NK-92 treated with Interleukin-12 subunit alpha and Interleukin-12 subunit beta, amount 100 ng/mL, for 24 hours (cell line): ENCODE measurements at regions not wholly inside any gene's neighbourhood (a gene's known extent, or its start where the extent isn't known, plus 50 kb on each side); places are given as distances from the start of the nearest gene placed in this dataset.
"Not testable (repeated sequence)": the region's sequence is repeated elsewhere in the genome, so short reads cannot be mapped to it uniquely, and the experiment has no call there.

Experiments used
- DNase-seq: peaks from one replicate; lab custom pipeline; 2025; lab: John Stamatoyannopoulos, UW

DNA sequence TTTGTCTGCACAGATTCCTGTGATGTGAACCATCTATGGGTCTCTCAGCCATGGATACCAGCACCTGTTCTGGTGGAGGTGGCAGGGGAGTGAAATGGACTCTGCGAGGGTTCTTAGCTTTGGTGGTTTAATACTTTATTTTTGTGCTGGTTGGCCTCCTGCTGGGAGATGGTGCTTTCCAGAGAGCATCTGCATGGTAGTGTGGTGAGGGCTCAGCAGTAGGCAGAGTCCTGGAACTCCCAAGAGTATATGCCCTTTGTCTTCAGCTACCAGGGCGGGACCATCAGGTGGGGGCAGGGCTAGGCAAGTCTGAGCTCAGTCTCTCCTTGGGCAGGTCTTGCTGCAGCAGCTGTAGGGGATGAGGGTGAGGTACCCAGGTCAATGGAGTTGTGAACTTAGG is 97.5 kb upstream of the TRIM2 start:
- DNase-seq: not testable (repeated sequence)

DNA sequence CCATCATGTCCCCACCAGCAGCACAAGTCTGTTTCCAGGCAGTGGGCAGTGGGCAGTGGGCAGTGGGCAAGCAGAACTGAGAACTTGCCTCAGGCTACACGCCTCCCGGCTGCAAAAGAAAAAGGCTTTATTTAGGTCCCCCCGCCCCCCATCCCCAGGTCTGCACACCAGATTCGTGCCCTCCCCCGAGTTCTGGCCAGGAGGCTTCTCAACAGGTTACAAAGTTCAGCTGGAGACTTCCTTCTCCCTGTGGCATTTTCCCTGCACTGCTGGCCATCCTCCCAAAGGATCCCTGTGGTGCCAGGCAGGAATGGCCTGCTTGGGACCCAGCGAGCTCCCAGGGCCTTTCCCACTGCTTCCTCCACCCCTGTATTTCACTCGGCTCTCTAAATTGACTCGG is 97.0 kb upstream of the TRIM2 start:
- DNase-seq: no peak

DNA sequence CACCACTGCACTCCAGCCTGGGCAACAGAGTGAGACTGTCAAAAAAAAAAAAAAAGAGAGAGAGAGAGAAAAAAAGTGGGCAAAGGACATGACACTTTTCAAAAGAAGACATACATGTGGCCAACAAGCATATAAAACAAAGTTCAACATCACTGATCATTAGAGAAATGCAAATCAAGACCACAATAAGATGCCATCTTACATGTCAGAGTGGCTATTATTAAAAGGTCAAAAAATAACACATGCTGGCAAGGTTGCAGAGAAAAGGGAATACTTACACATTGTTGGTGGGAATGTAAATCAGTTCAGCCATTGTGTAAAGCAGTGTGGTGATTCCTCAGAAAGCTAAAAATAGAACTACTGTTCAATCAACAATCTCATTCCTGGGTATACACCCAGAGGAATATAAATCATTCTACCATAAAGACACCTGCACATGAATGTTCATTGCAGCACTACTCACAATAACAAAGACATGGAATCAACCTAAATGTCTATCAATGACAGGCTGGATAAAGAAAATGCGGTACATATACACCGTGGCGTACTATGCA is 94.9 kb upstream of the TRIM2 start:
- no peak for DNase-seq

DNA sequence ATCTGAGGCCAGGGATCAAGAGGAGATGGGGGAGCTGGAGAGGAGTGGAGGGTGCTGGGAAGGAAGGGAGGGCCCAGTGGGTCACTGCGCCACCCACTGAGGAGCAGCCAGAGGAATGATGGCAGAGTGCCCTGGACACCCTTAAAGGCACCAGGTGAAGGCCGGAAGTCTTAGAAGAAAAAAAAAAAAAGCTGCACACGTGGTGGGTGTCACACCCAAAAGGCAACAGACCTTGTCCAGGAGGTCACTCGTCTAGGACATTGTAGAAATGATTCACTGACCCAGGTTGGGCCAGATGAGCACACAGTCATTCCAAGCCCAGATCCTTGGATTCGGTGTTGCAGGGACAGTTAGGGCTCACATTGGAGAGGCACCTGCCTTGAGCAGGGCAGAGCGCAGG is 93.5 kb upstream of the TRIM2 start:
- no peak for DNase-seq

DNA sequence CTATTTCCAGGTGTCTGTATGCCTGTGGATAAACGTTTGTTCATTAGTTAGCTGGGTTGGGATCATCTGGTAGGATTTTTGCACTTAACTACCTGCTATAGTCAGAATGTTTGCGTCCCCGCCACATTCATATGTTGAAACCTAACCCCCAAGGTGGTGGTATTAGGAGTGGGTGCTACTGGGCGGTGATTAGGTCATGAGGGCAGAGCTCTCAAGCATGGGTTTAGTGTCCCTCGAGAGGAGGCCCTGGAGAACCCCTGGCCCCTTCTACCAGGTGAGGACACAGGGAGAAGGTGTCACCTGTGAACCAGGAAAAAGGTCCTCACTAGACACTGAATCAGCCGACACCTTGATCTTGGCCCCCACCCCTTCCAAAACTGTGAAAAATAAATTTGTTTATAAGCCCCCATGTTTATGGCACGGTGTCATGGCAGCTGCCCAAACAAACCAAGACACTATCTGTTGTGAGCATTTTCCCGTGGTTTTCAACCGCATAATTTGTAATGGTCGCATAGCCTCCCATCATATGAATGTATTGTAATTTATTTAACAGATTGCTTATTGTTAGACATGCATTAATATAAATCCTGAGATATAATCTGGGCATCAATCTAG is 92.7 kb upstream of the TRIM2 start:
- no peak for DNase-seq

DNA sequence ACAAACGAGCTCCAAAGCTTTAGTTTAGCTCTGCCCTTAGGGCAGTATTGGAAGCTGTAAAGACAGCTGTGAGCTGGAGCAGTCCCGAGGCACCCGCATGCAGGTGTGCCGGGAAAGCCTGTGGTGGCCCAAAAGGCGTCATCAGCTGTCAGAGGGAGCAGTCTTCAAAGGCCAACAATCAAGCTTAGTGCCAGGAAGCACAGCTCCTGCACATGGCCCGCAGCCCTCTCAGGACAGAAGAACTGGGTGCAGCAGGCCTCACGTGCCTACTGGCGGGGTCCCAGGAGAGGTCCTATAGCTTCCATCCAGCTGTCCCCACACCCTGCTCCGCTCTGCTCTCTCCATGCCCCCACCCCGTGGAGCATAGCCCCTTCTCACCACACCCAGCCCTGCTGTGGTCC is 92.2 kb upstream of the TRIM2 start:
- peak; percentile 5 for DNase-seq

DNA sequence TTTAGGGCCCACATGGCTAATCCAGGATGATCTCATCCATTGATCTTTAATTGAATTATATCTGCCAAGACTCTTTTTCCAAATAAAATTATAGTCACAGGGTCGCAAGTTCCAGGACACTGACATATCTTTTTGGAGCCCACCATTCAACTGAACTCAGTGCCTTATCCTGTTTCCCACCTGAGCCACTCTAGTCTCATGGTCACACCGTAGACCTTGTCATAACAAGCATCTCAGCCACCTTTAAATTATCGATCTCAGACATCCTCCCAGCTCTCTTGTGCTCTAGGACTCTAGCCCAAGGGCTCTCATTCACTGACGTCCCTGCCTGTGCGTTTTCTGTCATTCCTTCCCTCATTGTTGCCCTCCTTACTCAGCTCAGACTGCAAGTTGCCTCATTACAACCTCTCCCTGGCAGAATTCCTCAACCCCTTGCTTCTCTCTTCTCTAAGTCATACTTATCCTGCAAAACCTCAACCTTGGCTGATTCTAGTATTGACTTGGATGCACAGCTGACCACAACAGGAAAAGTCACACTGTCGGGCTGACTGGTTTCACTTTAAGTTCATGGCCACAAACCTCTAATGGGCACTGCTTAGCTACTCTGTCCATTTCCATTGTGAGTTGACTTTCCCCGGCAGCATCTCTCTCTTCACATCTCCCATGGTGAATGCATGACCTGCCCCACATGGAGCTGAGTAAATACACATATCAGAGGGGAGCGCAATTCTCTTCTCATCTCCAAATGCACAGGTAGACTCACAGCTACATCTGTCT is 91.0 kb upstream of the TRIM2 start:
- DNase-seq: no peak

DNA sequence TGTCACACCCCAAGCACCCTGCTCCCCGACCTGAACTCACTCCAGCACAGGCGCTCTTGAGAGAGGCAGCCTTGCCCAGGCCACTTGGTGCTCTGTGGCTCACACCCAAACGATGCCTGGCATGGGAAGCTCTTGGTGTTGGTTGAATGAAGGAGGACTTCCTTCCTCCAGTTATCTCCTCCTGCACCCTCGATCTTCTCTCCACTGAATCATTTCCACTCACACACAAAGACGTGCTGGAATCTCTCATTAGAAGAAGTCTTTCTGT is 90.5 kb upstream of the TRIM2 start:
- no peak for DNase-seq

DNA sequence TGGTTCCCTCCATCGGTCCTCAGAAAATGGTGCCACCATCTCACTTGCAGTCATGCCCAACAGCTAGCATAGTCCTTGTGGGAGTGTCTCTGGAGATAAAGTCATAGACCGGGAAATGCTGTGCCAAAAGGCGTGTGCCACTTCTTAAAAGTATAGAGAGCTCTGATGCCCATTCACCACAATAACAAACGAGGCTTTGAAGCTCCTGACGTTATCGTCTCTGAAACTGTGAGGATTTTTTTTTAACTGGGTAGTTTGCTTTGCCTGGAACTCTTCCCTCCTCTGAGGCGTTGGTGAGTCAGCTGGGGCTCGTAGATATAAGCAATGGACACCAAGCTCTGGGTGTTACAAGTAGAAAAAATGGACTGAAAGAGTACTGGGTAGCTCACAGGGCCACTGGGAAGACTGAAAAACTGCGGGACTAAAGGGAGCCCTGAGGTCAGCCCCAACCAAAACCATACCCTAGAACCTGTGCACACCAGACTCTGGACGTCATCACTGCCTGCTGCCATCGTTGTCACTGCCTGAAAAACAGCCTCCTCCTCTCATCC is 89.4 kb upstream of the TRIM2 start:
- no peak for DNase-seq

DNA sequence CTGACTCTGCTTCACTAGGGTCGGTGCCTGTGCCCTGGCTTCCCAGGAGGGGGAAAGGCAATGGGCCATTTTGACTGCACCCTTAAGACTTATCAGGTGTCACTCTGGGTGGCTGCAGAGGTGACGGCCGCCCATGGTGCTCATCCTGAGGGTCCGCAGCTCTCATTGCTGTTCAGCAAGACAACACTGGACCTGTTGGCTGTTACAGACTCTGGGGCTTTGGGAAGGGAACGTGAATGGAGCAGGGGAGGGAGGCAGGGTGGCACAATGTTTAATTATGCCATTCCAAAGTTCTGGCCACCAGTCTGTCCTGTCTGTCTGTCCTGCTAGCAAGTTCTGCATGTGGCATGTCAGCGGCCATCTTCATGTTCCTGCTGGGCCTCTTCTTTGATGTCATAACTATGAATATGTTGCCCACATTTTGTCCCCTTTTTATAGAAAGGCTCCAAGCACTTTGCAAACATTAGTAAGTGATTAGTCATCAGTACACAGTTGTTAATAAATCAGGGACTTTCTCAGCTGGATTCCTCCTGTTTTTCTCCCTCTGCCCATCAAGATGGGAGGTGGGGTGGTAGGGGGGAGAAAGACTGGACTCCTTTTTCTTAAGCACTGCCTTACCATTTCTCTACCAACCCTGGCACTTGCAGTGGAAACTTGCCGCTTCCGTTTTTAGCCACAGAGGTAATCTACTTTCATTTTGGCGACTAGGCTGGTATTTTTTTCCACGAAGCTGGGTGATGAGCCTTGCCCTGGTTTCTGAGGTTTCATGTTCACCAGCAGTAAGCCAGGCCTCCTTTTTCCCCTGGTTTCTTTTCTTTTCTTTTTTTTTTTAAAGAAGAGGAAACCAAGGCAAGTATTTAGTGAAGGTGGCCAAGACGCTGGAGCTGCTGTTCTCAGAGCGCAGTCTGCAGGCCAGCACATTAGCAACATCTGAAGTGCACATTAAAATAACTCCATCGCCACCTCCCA is 88.6 kb upstream of the TRIM2 start:
- DNase-seq: peak; percentile 55

DNA sequence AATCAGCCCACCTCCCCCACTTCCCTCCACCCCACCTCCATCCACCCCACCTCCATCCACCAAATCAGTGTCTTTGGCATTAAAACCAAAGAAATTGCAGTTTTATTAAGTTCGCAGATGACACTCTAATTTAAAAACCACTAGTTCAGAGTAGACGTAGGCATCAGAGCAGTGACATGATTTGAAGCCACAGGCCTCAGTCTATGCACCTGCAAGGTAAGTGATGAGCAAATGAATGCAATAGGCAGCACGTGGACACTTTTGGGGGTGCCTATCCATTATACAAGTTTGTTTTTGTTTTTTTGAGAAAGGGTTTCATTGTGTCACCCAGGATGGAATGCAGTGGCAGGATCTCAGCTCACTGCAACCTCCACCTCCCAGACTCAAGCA is 88.0 kb upstream of the TRIM2 start:
- DNase-seq: no peak

DNA sequence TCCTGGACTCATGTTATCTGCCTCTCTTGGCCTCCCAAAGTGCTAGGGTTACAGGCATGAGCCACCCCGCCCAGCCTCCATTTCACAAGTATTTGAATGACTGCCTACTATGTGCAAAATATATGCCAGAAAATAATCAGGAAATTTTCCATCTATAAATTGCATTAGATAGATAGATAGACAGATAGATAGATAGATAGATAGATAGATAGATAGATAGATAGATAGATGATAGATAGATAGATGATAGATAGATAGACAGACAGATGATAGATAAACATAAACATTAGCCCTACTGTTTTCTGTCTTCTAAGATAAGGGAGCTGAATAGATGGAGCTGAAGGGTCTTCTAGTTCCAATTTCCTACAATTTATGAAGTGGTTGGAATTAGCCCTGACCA is 87.4 kb upstream of the TRIM2 start:
- no peak for DNase-seq

DNA sequence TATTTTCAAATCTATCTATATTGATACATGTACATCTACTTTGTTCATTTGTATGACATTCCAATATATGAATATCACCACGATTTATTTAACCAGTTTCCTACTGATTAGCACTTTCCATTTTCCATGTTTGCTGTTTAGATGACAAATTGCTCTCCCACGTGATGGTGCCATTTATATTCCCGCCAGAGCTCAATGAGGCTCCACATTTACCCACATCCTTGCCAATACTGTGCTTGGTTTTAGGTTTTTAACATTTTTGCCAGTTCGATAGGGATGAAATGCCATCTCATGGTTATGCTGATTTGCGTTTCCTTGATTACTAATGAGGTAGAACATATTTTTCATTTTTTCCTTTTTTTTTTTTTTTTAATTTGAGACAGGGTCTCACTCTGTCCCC is 86.7 kb upstream of the TRIM2 start:
- DNase-seq: no peak

DNA sequence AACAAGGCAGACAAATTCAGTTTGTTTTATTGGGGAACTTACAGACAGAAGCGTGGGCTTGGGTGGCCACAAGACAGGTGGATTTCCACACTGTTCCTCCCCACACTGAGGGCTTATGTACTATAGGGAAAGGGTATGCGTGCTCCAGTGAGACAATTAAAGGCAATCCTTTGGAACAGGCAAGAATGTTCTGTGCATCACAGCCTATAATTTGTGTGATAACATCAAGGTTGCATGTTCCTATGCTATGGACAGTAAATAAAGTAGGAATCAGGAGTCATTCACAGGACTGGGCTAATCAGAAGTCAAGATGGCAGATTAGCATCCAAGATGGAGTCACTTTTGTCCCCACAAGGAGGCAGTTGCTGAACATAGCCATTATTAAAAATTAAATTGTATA is 84.6 kb upstream of the TRIM2 start:
- DNase-seq: no peak

DNA sequence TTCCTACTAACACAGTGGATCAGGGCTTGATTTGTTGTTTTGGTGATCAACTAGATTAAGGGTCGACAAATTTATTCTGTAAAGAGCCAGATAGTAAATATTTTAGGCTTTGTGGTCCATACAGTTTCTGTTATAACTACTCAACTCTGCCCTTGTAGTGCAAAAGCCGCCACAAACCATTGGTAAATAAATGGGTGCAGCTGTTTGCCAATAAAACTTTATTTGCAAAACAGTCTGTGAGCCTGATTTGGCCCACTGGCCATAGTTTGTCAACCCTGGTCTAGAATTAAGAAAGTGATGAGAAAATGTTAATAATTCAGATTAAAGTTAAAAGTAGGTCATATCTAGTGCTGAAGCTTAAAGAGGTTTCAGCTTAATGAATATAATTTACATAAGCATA is 84.0 kb upstream of the TRIM2 start:
- DNase-seq: no peak

DNA sequence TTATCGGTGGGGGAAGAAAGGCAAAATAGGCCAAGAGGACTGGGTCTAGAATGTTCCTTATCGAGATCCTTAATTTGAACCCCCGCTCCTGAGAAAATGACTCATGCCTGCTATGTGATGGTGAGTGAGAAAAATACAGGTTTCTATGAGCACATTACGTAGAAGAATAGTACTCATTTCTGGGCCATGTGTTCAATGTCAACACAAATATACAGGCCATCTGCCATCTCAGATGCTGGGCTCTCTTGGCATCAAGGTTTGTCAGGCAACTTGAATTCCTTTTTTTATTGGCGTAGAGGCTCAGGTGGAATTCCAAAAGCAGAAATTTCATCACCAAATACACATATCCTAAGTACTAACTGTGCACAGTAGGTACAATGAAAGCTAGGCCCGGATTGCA is 81.4 kb upstream of the TRIM2 start:
- DNase-seq: no peak

DNA sequence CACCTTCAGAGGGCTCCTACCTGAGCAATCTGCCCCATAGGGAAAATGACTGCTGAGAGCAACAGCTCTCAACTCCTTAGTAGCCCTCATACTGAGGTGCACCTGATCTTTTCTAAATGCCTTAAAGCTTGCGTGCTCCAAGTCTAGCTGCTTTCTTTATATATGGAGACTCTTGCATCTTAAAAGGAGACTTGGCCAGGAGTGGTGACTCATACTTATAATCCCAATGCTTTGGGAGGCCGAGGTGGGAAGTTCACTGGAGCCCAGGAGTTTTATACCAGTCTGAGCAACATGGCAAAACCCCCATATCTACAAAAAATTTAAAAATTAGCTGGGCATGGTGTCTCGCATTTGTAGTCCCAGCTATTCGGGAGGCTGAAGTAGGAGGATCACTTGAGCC is 78.1 kb upstream of the TRIM2 start:
- DNase-seq: no peak

DNA sequence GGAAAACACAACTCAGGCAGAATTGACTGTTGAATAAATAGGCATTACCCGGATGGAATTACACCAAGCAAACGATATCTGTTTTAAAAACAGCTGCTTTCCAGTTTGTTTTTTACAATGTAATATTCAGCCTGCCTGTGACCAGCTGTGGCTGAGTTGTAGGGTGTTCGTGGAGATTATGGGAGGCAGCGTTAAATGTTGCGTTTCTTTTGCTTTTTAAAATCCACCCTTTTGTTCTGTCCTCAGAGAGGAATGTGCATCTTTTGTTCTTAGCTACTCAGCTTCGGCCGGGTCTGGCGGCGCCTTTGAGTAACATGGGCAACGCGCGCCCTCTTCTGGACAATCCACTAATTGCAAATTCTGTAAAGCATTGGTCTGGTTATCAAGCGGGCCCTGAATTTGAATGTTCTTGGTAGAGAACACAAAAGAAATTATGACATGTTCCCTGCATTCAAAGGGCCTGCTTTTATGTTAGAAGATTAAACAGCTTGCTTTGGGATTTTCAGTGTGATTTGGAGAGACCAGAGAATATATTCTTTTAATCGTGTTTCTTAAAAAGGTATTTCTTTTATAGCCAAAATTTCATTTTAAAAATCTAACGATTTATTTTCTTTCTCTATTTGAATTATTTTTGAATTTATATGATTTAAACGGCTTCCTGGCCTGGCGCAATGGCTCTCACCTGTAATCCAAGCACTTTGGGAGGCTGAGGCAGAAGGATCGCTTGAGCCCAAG is 76.3 kb upstream of the TRIM2 start:
- peak; percentile 35 for DNase-seq

DNA sequence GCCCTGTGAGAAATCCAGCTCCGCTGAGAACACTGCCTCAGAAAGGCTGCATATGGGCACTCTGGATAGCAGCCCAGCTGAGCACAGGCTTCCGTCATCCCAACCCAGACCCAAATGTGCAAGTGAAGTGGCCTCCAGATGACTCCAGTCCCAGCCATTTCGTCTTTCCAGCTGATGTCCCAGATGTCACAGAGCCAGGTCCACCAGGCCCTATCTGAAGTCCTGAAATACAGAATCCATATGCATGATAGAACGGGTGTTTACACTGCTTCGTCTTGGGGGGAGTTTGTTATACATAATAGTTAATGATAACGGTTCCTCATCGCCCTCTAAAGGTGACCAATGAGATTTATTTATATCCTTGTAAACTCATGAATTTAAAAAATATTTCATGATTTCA is 72.6 kb upstream of the TRIM2 start:
- DNase-seq: no peak

DNA sequence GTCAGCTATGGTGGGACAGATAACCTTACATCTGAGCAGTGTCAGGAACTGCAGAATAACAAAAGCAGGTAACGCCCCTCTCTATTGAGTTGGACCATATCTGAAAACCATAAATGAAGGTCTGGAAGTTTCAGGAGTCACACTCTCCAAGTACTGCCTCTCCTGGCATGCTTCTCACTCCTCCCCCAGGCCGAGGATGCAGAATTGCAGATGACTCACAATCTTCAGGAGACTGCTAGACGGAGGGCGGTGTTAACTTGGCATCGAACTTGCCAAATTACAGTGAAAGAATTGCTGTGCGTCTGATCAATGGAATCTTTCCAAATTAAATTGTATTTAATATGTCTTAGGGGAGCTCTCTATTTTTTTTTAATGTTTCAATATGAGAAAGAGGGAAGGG is 67.1 kb upstream of the TRIM2 start:
- no peak for DNase-seq

DNA sequence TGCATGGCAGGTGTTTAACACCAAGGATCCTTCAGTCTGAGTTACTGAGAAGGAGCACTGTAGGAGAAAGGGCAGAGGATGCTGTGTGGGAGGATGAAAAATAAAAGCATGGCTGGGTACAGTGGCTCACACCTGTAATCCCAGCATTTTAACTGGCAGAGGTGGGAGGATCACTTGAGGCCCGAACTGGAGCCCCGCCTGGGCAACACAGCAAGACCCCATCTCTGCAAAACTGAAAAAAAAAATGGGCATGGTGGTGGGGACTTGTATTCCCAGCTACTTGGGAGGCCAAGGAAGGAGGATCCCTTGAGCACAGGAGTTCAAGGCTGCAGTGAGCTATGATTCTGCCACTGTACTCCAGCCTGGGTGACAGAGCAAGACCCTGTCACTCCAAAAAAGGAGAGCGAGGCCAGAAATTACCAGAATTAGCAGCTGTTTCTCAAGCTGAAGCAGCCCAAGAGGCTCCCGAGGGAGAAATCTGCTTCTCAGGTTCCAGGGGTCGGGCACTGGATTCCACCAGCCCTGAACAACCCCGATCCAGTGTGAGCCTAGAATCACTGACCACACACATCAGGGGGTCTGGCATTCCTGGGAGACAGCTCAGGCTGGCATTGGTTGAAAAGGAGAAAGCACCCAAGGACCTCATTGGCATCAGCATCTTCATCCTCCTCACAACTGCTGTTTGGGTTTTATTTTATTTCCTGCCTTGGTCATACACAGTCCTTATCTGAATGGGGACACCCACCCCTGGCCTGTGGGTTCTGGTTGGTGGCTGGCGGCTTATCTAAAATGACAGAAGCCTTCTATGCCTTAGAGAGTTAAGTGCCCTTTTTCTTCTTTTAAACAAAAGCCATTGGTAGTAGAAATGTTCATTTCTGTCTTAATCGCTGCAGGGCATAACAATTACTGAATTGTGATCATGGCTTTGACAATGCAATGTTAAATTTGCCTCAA is 66.3 kb upstream of the TRIM2 start:
- DNase-seq: no peak
